ENCODE measurements at regions not wholly inside any gene's neighbourhood (a gene's known extent, or its start where the extent isn't known, plus 50 kb on each side); places are given as distances from the start of the nearest gene placed in this dataset.
"Not testable (repeated sequence)": the region's sequence is repeated elsewhere in the genome, so short reads cannot be mapped to it uniquely, and the experiment has no call there.

DNA sequence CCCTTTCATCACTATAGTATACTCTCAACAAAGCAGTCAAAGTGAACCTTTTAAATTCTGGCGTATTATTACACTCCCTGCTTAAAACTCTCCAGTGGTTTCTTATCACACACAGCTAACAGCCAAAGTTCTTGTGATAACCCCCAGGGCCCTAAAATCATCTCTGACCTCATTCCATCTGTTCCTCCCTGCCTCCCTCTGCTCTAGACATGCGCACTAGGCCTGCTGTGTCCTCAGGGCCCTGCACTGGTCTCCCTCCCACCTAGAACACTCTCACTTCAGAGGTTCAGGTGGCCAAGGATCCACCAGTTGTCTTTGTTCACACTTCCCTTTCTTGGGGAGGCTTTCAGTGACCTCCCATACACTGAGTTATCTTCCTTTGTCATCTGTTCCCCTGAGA, 603.4 kb downstream of the DSC3 start:
- DNase-seq = no peak

- no peak for DNase-seq
Observed at GRCh38 chr18:30432349-30432748, 610.2 kb downstream of the DSC3 start.

- not testable (repeated sequence) for DNase-seq
Observed at GRCh38 chr18:30419399-30419798, 623.1 kb downstream of the DSC3 start.

DNA sequence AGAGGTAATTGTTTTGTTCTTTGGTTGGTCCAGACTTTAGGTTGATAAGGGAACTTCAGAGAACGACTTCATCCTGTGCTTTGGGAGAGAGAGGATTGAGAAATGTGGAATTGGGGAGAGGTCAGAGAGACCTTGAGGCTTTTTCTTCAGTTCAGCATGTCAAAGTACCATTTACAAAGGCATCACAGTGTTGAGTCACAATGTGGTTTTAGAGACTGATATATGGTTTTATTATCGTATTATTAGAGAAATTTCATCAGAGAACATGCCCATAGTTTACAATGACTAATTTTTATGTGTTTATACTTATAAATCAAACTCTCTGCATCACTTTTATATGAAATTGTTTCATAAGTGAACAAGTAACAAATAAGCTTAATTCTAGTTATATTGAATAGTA, 626.6 kb downstream of the DSC3 start:
- no peak for DNase-seq

DNA sequence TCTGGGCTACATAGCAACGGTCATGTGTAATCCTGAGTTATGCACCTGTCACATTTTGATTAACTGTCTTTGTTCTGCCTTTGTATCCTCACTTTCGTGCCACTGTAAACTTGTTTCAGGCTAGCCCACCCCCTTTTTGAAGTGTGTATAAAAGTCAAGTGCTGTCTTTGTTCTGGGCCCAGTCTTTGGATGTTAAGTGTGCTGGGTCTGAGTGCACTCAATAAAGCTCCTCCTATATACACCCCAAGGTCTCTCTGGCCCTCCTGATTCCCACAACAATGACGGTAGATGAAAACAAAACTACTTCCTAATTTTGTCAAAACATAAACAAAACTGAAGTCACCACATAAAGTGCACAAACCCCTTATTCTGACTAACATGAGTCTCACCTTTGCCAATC, 633.4 kb downstream of the DSC3 start:
- DNase-seq = no peak

GRCh38 chr18:30406728-30407127, 635.8 kb downstream of the DSC3 start:
- no peak for DNase-seq

- no peak for DNase-seq
Observed at GRCh38 chr18:30405038-30405437, 637.5 kb downstream of the DSC3 start.

DNA sequence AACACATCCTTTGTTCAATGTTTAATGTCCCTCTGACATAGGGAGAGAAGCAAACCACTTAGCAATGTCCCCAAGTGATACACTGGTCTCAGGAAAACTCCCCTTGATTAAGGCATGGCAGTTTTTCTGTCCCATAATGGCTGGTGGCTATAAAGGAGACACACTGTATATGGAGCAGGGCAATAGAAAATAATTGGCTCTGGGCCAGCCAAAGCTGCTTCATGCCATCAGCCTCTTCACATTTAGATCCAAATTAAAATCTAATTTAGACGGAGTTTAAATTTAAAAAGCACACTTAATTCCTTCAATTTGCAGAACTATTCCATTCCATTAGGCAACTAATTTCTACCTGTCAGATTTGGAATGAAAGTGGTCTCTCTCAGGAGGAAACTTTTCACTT, 638.1 kb downstream of the DSC3 start:
- no peak for DNase-seq

DNA sequence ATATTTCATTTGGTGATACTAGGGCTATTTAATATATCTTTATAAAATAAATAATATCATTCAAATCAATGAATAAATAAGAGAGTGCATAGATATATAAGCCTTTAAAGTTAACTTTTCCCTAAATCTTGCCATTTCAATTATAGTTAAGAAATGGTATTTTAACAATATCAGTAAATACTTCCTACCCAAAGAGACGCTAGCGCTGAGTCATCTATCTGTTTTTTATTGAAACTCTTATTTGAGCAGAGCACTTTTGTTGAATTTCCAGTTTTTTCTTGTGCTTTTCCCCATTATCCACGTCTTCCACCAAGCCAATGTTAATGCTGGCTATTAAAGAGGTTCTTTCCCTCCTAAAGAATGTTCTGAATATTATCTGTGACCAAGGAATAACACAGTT, 639.3 kb downstream of the DSC3 start:
- no peak for DNase-seq

DNA sequence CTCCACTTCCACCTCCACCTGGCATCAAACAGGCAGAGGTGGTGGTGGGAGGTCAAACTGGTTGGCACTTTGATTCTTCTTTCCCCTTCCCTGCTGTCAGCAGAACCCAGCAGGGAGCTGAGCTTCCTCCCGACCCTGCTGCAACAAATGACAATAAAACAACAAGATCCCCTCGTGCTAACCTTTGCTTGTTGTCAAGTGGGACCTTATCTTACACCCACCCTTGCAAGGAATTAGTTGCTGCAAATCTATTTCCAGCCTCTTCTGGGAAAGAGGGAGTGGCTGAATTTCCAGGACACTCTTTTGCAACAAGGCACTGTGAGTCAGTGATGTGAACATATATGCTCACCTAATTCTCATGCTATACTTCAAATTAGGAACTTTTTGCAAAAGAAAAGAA, 655.1 kb downstream of the DSC3 start:
- no peak for DNase-seq

- no peak for DNase-seq
Observed at GRCh38 chr18:30386624-30387023, 655.9 kb downstream of the DSC3 start.

DNA sequence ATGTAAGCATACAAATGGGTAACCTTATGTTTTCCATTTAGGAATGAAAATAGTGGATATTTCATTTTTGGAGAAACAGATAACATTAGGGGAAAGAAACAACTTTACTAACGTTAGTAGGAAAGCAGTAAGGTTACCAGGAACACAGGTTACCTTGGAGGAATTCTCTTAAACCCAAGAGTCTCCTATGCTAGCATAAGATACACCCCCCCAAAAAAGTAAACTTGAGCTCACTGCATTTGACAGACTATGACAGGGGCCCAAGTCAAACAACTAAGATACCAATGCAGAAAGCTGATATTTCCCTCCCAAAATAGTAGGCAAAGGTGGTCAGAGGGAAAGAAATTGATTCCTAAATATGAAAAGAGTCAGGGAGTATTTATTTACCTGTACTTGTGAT, 656.9 kb downstream of the DSC3 start:
- no peak for DNase-seq

DNA sequence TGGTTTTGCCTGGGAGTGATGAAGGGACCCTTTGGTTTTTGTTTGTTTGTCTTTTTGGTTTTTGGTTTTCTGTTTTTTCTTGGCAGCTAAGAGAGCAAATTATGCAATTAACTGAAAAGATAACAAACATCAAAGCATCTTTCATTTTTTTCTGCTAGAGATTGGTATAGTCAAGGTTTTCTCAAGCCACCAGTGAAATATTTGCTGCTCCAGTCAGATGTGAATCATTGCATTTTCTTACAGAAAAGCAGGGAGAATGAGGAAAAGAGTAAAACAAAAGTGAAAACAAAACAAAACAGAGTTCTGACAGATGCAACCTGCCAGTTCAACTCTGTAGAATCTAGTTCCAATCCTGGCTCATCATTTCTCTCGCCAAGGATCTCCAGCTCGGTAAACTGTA, 660.7 kb downstream of the DSC3 start:
- DNase-seq = no peak

GRCh38 chr18:30378097-30378496, 664.4 kb downstream of the DSC3 start:
- DNase-seq = no peak

DNA sequence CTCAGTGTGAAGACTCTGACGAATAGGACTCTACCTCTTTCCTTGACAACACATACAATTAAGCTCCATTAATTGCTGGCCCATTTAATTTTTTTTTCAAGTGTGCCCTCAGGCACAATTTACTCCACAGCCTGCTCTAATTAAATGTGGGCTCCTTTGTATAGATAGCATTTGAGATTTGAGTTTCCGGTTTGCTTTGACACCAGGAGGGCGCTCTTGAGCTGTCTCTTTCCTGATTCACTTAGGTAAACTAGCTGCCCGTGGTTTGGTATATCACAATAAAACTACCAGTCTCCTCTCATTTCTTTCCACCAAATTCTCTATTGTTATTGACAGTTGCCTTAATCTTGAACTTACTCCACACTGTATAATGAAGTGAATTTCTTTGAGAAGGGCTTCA, 666.0 kb downstream of the DSC3 start:
- no peak for DNase-seq

- DNase-seq = no peak
Observed at GRCh38 chr18:30361864-30362540, 680.5 kb downstream of the DSC3 start.

DNA sequence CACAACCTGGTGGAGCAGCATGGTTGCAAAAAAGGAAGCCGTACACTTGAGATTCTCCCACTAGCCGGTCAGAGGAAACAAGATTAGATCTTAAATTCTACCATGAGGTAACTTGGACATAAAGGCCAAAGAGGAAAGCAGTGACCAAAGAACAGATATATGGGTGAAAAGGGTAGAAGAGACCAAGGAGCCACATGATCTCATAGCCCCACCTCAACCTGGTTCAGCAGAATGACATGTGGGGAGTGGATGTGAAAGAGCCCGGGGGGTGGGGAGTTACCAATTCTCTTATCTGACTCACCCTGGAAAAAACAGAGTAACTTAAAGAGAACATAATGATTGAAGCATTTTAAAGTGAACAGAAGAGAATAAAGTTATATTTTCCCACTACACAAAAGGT, 683.0 kb downstream of the DSC3 start:
- DNase-seq = no peak

GRCh38 chr18:30358555-30358954, 684.0 kb downstream of the DSC3 start:
- no peak for DNase-seq

- no peak for DNase-seq
Observed at GRCh38 chr18:30352551-30353168, 689.9 kb downstream of the DSC3 start.

DNA sequence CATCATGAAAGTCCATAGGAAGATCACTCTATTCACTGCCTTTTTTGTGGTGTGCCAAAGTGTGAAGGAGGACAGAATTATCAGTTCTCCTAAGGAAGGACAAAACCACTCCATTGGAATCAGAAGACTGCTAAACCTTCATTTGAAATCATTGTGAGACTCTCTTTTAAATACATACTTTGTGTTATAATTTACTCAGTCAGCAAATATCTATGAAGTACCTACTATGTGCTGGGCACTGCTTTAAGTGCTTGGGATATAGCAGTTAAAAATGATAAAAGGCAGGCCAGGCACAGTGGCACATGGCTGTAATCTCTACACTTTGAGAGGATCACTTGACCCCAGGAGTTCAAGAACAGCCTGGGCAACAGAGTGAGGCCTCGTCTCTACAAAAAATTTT, 692.3 kb downstream of the DSC3 start:
- no peak for DNase-seq

DNA sequence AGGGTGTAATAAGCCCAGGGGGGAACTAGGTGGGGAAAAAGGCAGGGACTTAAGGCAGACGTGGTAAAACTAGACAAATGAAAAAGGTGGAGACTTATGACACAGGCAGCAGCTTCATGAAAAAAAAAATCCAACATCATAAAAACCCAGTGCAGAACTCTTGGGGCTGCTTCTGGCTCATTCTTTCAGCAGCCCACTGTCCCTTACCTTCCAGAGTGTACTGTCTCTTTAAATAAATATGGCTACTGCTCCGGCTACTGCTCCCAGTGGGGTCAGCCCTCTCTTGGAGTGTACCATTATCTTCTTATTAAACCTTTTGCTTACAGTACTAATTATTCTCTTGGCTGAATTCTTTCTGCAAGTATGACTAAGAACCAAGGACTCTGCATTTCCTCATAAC, 699.5 kb downstream of the DSC3 start:
- DNase-seq = no peak

- no peak for DNase-seq
Observed at GRCh38 chr18:30342675-30343074, 699.9 kb downstream of the DSC3 start.

DNA sequence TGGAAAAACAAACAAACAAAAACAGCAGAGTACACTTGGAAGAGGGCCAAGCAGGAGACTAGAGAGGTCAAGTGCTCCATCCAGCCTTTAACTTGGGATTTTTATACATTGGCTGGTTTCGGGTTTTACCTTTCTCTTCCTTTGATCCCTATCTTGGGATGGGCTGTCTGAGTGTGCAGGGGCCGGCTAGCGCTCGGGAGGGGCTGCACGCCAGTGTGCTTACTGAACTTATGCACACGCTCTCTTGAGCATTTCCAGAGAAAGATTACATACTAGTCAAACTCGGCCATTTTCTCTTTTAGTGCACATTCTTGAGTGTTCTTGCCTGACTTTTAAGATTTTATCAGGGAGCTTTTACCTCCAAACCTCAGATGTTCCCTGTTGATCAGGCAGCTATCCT, 707.8 kb downstream of the DSC3 start:
- no peak for DNase-seq

- no peak for DNase-seq
Observed at GRCh38 chr18:30333310-30333709, 709.2 kb downstream of the DSC3 start.

DNA sequence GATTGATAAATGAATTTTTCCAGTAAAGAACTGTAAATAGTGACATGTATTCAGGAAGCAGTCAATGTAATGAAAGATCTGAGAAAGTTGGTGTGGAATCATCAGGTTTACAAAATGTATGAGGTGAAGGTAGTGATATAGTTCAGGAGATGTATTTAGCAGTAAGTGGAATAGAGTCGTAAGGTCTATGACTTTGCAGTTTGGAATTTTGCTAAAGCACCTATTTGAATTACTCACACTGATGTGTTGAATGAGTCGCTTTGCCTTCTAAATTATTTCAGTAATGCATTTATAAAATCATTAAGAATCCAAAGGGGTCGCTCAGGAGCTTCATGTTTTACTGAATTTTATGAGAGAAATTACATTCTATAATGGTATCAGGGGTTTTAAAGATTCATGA, 713.7 kb downstream of the DSC3 start:
- DNase-seq = no peak
